WTC11 (cell line): ENCODE measurements at regions not wholly inside any gene's neighbourhood (a gene's known extent, or its start where the extent isn't known, plus 50 kb on each side); places are given as distances from the start of the nearest gene placed in this dataset.

Source experiments
- ATAC-seq: fragments of 200-7000 bp; cut with Tn5 transposase; 2 replicates; pipeline ENCODE4 v1.10.0; 2021; ENCODE audit warnings: mild to moderate bottlenecking, moderate library complexity
- CTCF ChIA-PET: fragments of 300-600 bp; sonication (Branson Sonifier 250); formaldehyde crosslinking; loops from one replicate; lab custom pipeline; 2021; ENCODE audit warnings: antibody characterized with exemption; lab: Charles Lee
- POLR2A ChIA-PET: fragments of 350-600 bp; sonication (Branson Sonifier 250); formaldehyde crosslinking; loops from one replicate; lab custom pipeline; 2021; ENCODE audit warnings: antibody characterized with exemption; lab: Charles Lee
- DNase-seq: peaks from one replicate; pipeline ENCODE4 v3.0.0; 2021; ENCODE audit warnings: low spot score
- H3K27ac Mint-ChIP-seq: 2 replicates; pipeline ENCODE4 v1.8.0; 2021; ENCODE audit warnings: mixed read lengths
- H3K27me3 Mint-ChIP-seq: 2 replicates; pipeline ENCODE4 v1.8.0; 2021; ENCODE audit warnings: low read depth, mild to moderate bottlenecking, moderate library complexity, mixed read lengths
- H3K36me3 Mint-ChIP-seq: 2 replicates; pipeline ENCODE4 v1.8.0; 2021; ENCODE audit warnings: mixed read lengths
- H3K4me1 Mint-ChIP-seq: 2 replicates; pipeline ENCODE4 v1.8.0; 2022; ENCODE audit warnings: mixed read lengths
- H3K4me3 Mint-ChIP-seq: 2 replicates; pipeline ENCODE4 v1.8.0; 2021; ENCODE audit warnings: mild to moderate bottlenecking, moderate library complexity, mixed read lengths
- H3K9me3 Mint-ChIP-seq: 2 replicates; pipeline ENCODE4 v1.8.0; 2021; ENCODE audit warnings: mixed read lengths
- ARID4B ChIP-seq: sonication (generic); formaldehyde crosslinking; IDR thresholded peaks from 2 replicates; pipeline ENCODE4 v1.8.0; 2023; ENCODE audit warnings: missing genetic modification reagents, mild to moderate bottlenecking, borderline replicate concordance
- ATF3 ChIP-seq: sonication (generic); formaldehyde crosslinking; conservative IDR thresholded peaks from 2 replicates; pipeline ENCODE4 v1.8.1; 2022; ENCODE audit warnings: mild to moderate bottlenecking, missing genetic modification reagents
- EMX1 ChIP-seq: fragments of 250-450 bp; sonication (Bioruptor Pico); IDR thresholded peaks from 2 replicates; pipeline ENCODE4 v1.8.0; 2021; ENCODE audit warnings: mild to moderate bottlenecking
- GABPB1 ChIP-seq: sonication (generic); formaldehyde crosslinking; IDR thresholded peaks from 2 replicates; pipeline ENCODE4 v1.8.1; 2023; ENCODE audit warnings: mild to moderate bottlenecking, missing genetic modification reagents
- HMGXB4 ChIP-seq: sonication (generic); formaldehyde crosslinking; IDR thresholded peaks from 2 replicates; pipeline ENCODE4 v1.8.1; 2023; ENCODE audit warnings: mild to moderate bottlenecking, moderate library complexity, missing genetic modification reagents
- MYBL2 ChIP-seq: sonication (generic); formaldehyde crosslinking; IDR thresholded peaks from 2 replicates; pipeline ENCODE4 v1.8.1; 2023; ENCODE audit warnings: mild to moderate bottlenecking, moderate library complexity, missing genetic modification reagents
- NFATC4 ChIP-seq: fragments of 250-450 bp; sonication (Bioruptor Pico); IDR thresholded peaks from 2 replicates; pipeline ENCODE4 v1.9.0; 2021; ENCODE audit warnings: mild to moderate bottlenecking
- NFE2L1 ChIP-seq: sonication (generic); formaldehyde crosslinking; IDR thresholded peaks from 2 replicates; pipeline ENCODE4 v1.8.1; 2023; ENCODE audit warnings: missing genetic modification reagents
- NFYB ChIP-seq: sonication (generic); formaldehyde crosslinking; conservative IDR thresholded peaks from 2 replicates; pipeline ENCODE4 v1.8.0; 2022; ENCODE audit warnings: low read depth, missing genetic modification reagents
- PRDM15 ChIP-seq: sonication (generic); formaldehyde crosslinking; IDR thresholded peaks from 2 replicates; pipeline ENCODE4 v1.8.0; 2022; ENCODE audit warnings: missing genetic modification reagents
- PREB ChIP-seq: sonication (generic); formaldehyde crosslinking; IDR thresholded peaks from 2 replicates; pipeline ENCODE4 v1.8.1; 2022; ENCODE audit warnings: mild to moderate bottlenecking, missing genetic modification reagents, moderate library complexity, borderline replicate concordance
- RELA ChIP-seq: sonication (generic); formaldehyde crosslinking; IDR thresholded peaks from 2 replicates; pipeline ENCODE4 v1.8.1; 2022; ENCODE audit warnings: missing genetic modification reagents, mild to moderate bottlenecking, borderline replicate concordance
- RORB ChIP-seq: fragments of 250-450 bp; sonication (Bioruptor Pico); IDR thresholded peaks from 2 replicates; pipeline ENCODE4 v1.9.0; 2021; ENCODE audit warnings: mild to moderate bottlenecking
- SMAD3 ChIP-seq: sonication (generic); formaldehyde crosslinking; IDR thresholded peaks from 2 replicates; pipeline ENCODE4 v1.8.0; 2022; ENCODE audit warnings: missing genetic modification reagents, mild to moderate bottlenecking, borderline replicate concordance
- SMAD4 ChIP-seq: sonication (generic); formaldehyde crosslinking; IDR thresholded peaks from 2 replicates; pipeline ENCODE4 v1.8.0; 2022; ENCODE audit warnings: mild to moderate bottlenecking, missing genetic modification reagents
- SOX15 ChIP-seq: fragments of 250-450 bp; sonication (Bioruptor Pico); IDR thresholded peaks from 2 replicates; pipeline ENCODE4 v1.9.0; 2021; ENCODE audit warnings: mild to moderate bottlenecking
- TEAD1 ChIP-seq: sonication (generic); formaldehyde crosslinking; IDR thresholded peaks from 2 replicates; pipeline ENCODE4 v1.8.0; 2022; ENCODE audit warnings: mild to moderate bottlenecking, missing genetic modification reagents
- TP53 ChIP-seq: sonication (generic); formaldehyde crosslinking; IDR thresholded peaks from 2 replicates; pipeline ENCODE4 v1.8.1; 2023; ENCODE audit warnings: mild to moderate bottlenecking, missing genetic modification reagents
- USF1 ChIP-seq: sonication (generic); formaldehyde crosslinking; IDR thresholded peaks from 2 replicates; pipeline ENCODE4 v1.8.0; 2022; ENCODE audit warnings: mild to moderate bottlenecking, missing genetic modification reagents
- ZNF121 ChIP-seq: sonication (generic); formaldehyde crosslinking; IDR thresholded peaks from 2 replicates; pipeline ENCODE4 v1.8.0; 2023; ENCODE audit warnings: missing genetic modification reagents
- ZNF138 ChIP-seq: sonication (generic); formaldehyde crosslinking; conservative IDR thresholded peaks from 2 replicates; pipeline ENCODE4 v1.8.1; 2022; ENCODE audit warnings: mild to moderate bottlenecking, moderate library complexity, missing genetic modification reagents
- ZNF263 ChIP-seq: sonication (generic); formaldehyde crosslinking; IDR thresholded peaks from 2 replicates; pipeline ENCODE4 v1.8.1; 2022; ENCODE audit warnings: low read depth, mild to moderate bottlenecking, moderate library complexity, missing genetic modification reagents
- ZNF396 ChIP-seq: fragments of 250-450 bp; sonication (Bioruptor Pico); IDR thresholded peaks from 2 replicates; pipeline ENCODE4 v1.8.0; 2021; ENCODE audit warnings: mild to moderate bottlenecking, moderate library complexity, borderline replicate concordance

GRCh38 chr1:58870298-58870676, 86.4 kb upstream of the JUN start:
- CTCF ChIA-PET, result no interaction called here
- H3K4me3 Mint-ChIP-seq, result no peak overlapping the region
- ATAC-seq, result no peak
- POLR2A ChIA-PET, result no interaction called here
- H3K27me3 Mint-ChIP-seq, result no peaks in the 10 kb centered on the region; the same call in 1 of the 2 replicates
- H3K9me3 Mint-ChIP-seq, result no peaks in the 10 kb centered on the region
- H3K4me1 Mint-ChIP-seq, result peaks cover 6% of the 10 kb centered on the region
- no peaks in the 10 kb centered on the region for H3K36me3 Mint-ChIP-seq
- no peak overlapping the region for H3K27ac Mint-ChIP-seq
- TF ChIP-seq NFATC4 (no peak), TEAD1 (CRISPR knock-in tag) (no peak), RORB (CRISPR knock-in tag) (no peak), TP53 (no peak), PREB (CRISPR knock-in tag) (no peak), ZNF138 (CRISPR knock-in tag) (no peak), RELA (CRISPR knock-in tag) (no peak)
- no peak for DNase-seq

- CTCF ChIA-PET, result no interaction called here
- Mint-ChIP-seq H3K27me3 (no peaks in the 10 kb centered on the region; the same call in 1 of the 2 replicates), H3K36me3 (no peaks in the 10 kb centered on the region), H3K9me3 (no peaks in the 10 kb centered on the region), H3K27ac (no peak overlapping the region; the same call in 1 of the 2 replicates), H3K4me1 (peaks cover 10% of the 10 kb centered on the region), H3K4me3 (no peak overlapping the region)
- POLR2A ChIA-PET, result interaction anchor here (0.7 kb wide), 1 partner anchor 90 kb away, joined by 4 read pairs; the partner anchor contains the start of gene JUN
- no peak for ATAC-seq
- DNase-seq, result no peak
- TF ChIP-seq HMGXB4 (CRISPR knock-in tag), result no peak
- no peak for TF ChIP-seq EMX1 (CRISPR knock-in tag)
- no peak for TF ChIP-seq ZNF121 (CRISPR knock-in tag)
- TF ChIP-seq ARID4B (CRISPR knock-in tag), result no peak
- TF ChIP-seq SOX15 (CRISPR knock-in tag), result no peak
- TF ChIP-seq ATF3 (CRISPR knock-in tag), result no peak
- TF ChIP-seq TP53, result no peak
- TF ChIP-seq ZNF396, result no peak
- TF ChIP-seq USF1 (CRISPR knock-in tag), result no peak
- TF ChIP-seq NFE2L1 (CRISPR knock-in tag), result no peak
- no peak for TF ChIP-seq SMAD4
- TF ChIP-seq MYBL2 (CRISPR knock-in tag), result no peak
- TF ChIP-seq ZNF263, result no peak
- TF ChIP-seq GABPB1 (CRISPR knock-in tag), result no peak
- no peak for TF ChIP-seq SMAD3 (CRISPR knock-in tag)
- no peak for TF ChIP-seq PRDM15 (CRISPR knock-in tag)
- TF ChIP-seq NFYB (CRISPR knock-in tag), result no peak
These were observed 90.5 kb upstream of the JUN start for GRCh38 chr1:58874342-58874741.
